Nephron (organoid): ENCODE measurements at regions not wholly inside any gene's neighbourhood (a gene's known extent, or its start where the extent isn't known, plus 50 kb on each side); places are given as distances from the start of the nearest gene placed in this dataset.

Experiments
- H3K27ac Mint-ChIP-seq, 3 experiments: 2 replicates each; pipeline ENCODE4 v1.8.0; 2020; ENCODE audit warnings: mixed read lengths in 3 of 3, mild to moderate bottlenecking in 2 of 3, moderate library complexity in 1 of 3
- H3K27me3 Mint-ChIP-seq: 2 replicates; pipeline ENCODE4 v1.8.0; 2021; ENCODE audit warnings: low read depth, mild to moderate bottlenecking, moderate library complexity, mixed read lengths
- H3K36me3 Mint-ChIP-seq: 2 replicates; pipeline ENCODE4 v1.8.0; 2020; ENCODE audit warnings: low read depth, mixed read lengths
- H3K4me1 Mint-ChIP-seq: 2 replicates; pipeline ENCODE4 v1.8.0; 2020; ENCODE audit warnings: mixed read lengths
- H3K4me3 Mint-ChIP-seq, 3 experiments: 2 replicates each; pipeline ENCODE4 v1.8.0; 2020; ENCODE audit warnings: mild to moderate bottlenecking in 3 of 3, mixed read lengths in 3 of 3, moderate library complexity in 2 of 3
- H3K9me3 Mint-ChIP-seq: 2 replicates; pipeline ENCODE4 v1.8.0; 2020; ENCODE audit warnings: mixed read lengths
- TF ChIP-seq, protein P1 (sequence below), 3 experiments: fragments of 200-600 bp; sonication (generic); IDR thresholded peaks; one replicate each; pipeline ENCODE4 v1.5.0; 2021; ENCODE audit warnings: antibody characterized with exemption in 3 of 3; ENCODE audit not compliant: unreplicated experiment in 3 of 3

GRCh38 chr11:81000735-81001134 is 1559.9 kb upstream of the TENM4 start:
- H3K36me3 Mint-ChIP-seq, result no peaks in the 10 kb centered on the region
- TF ChIP-seq, protein P1, sequence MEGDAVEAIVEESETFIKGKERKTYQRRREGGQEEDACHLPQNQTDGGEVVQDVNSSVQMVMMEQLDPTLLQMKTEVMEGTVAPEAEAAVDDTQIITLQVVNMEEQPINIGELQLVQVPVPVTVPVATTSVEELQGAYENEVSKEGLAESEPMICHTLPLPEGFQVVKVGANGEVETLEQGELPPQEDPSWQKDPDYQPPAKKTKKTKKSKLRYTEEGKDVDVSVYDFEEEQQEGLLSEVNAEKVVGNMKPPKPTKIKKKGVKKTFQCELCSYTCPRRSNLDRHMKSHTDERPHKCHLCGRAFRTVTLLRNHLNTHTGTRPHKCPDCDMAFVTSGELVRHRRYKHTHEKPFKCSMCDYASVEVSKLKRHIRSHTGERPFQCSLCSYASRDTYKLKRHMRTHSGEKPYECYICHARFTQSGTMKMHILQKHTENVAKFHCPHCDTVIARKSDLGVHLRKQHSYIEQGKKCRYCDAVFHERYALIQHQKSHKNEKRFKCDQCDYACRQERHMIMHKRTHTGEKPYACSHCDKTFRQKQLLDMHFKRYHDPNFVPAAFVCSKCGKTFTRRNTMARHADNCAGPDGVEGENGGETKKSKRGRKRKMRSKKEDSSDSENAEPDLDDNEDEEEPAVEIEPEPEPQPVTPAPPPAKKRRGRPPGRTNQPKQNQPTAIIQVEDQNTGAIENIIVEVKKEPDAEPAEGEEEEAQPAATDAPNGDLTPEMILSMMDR (IDR thresholded peaks at IDR 0.05; ENCODE audit: unreplicated experiment in 3 of 3), result no peak
- no peaks in the 10 kb centered on the region for H3K9me3 Mint-ChIP-seq
- H3K4me3 Mint-ChIP-seq, result no peak overlapping the region
- H3K4me1 Mint-ChIP-seq, result peaks cover 2% of the 10 kb centered on the region
- H3K27ac Mint-ChIP-seq, result no peak overlapping the region
- H3K27me3 Mint-ChIP-seq, result no peaks in the 10 kb centered on the region

GRCh38 chr11:81000334-81000733 is 1559.5 kb upstream of the TENM4 start:
- Mint-ChIP-seq H3K27ac (no peak overlapping the region), H3K4me3 (no peak overlapping the region)

GRCh38 chr11:80995523-80995922 is 1554.7 kb upstream of the TENM4 start:
- H3K36me3 Mint-ChIP-seq, result no peaks in the 10 kb centered on the region

More at GRCh38 chr11:81000334-81000733, 1559.5 kb upstream of the TENM4 start:
- Mint-ChIP-seq H3K4me1 (no peaks in the 10 kb centered on the region), H3K9me3 (no peaks in the 10 kb centered on the region), H3K36me3 (no peaks in the 10 kb centered on the region), H3K27me3 (no peaks in the 10 kb centered on the region)
- TF ChIP-seq, protein P1 (IDR thresholded peaks at IDR 0.05; ENCODE audit: unreplicated experiment in 3 of 3), result no peak

GRCh38 chr11:80993536-80993935 is 1552.7 kb upstream of the TENM4 start:
- H3K27ac Mint-ChIP-seq, result no peak overlapping the region
- no peak overlapping the region for H3K4me3 Mint-ChIP-seq
- H3K36me3 Mint-ChIP-seq, result no peaks in the 10 kb centered on the region
- H3K27me3 Mint-ChIP-seq, result no peaks in the 10 kb centered on the region
- TF ChIP-seq, protein P1 (IDR thresholded peaks at IDR 0.05; ENCODE audit: unreplicated experiment in 3 of 3), result no peak
- peaks cover 3% of the 10 kb centered on the region for H3K9me3 Mint-ChIP-seq
- peaks cover 4% of the 10 kb centered on the region for H3K4me1 Mint-ChIP-seq

More at GRCh38 chr11:80995523-80995922, 1554.7 kb upstream of the TENM4 start:
- H3K4me1 Mint-ChIP-seq, result no peaks in the 10 kb centered on the region
- H3K4me3 Mint-ChIP-seq, result no peak overlapping the region
- peaks cover 3% of the 10 kb centered on the region for H3K9me3 Mint-ChIP-seq
- TF ChIP-seq, protein P1 (IDR thresholded peaks at IDR 0.05; ENCODE audit: unreplicated experiment in 3 of 3), result no peak
- no peak overlapping the region for H3K27ac Mint-ChIP-seq
- H3K27me3 Mint-ChIP-seq, result no peaks in the 10 kb centered on the region

DNA sequence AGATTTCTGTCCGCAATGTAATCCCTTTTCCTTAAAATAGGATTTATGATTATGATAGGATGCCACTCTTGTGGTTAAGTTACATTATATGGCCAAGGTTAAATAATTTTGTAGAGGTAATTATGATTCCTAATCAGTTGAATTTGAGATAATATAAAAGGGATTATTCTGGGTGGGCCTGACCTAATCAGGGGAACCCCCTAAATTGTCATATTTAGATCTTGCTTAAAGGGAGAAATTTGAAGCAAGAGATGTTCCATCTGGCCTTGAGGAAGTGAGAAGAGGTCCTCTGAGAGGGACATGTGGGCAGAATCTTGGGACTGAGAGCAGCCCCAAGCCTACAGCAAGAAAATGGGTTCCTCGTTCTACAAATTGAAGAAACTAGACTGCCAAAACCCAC is 1550.1 kb upstream of the TENM4 start:
- H3K4me3 Mint-ChIP-seq, result no peak overlapping the region
- peaks cover 3% of the 10 kb centered on the region for H3K9me3 Mint-ChIP-seq
- no peaks in the 10 kb centered on the region for H3K27me3 Mint-ChIP-seq

DNA sequence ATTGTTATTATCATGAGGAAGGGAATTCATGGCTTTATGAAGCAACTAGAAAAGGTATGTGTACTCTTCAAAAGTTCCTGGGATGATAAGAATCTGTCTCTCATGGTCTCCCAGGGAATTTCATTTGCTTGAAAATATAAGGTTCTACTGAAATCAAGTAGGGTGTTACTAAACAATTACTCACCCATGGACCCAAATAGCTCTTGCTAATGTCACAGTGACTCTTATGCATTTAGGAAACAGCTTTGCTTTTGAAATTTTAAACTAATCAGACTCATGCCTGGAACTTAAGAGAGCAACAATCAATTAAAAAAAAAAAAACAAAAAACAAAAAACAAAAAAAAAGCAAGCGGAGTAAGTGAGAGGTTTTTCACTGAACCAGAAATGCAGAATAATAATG is 1546.3 kb upstream of the TENM4 start:
- Mint-ChIP-seq H3K36me3 (no peaks in the 10 kb centered on the region), H3K4me3 (no peak overlapping the region), H3K4me1 (peaks cover 4% of the 10 kb centered on the region), H3K27me3 (no peaks in the 10 kb centered on the region), H3K9me3 (no peaks in the 10 kb centered on the region), H3K27ac (no peak overlapping the region)
- TF ChIP-seq, protein P1 (IDR thresholded peaks at IDR 0.05; ENCODE audit: unreplicated experiment in 3 of 3), result no peak

More for the DNA sequence above, 1550.1 kb upstream of the TENM4 start:
- TF ChIP-seq, protein P1 (IDR thresholded peaks at IDR 0.05; ENCODE audit: unreplicated experiment in 3 of 3), result no peak
- Mint-ChIP-seq H3K4me1 (peaks cover 4% of the 10 kb centered on the region), H3K36me3 (no peaks in the 10 kb centered on the region), H3K27ac (no peak overlapping the region)
